Endothelial cell of hepatic sinusoid (primary cell): ENCODE measurements at regions not wholly inside any gene's neighbourhood (a gene's known extent, or its start where the extent isn't known, plus 50 kb on each side); places are given as distances from the start of the nearest gene placed in this dataset.

ENCODE experiments used
- in situ Hi-C: cut with HindIII; loops from 2 replicates; pipeline ENCODE4 v1.10.0; 2017; ENCODE audit warnings: low sequenced_read_pairs

DNA sequence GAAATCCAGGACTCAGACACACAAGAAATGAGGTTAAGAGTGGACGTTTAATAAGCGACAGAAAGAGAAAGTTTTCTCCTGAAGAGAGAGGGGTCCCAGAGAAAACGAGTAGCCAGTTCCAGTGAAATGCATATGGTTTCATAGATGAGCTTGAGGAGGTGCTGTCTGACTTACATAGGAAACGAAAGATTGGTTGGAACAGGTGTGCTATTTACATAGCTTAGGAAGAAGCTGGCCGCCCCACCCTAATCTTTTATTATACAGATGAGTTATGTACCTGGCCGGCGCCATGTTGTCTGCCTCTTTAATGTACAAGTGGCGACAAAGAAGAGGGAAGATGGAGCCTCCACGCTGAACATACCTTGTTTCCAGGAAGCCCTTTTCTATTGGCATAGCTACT is 223.0 kb downstream of the SLC6A15 start:
- in situ Hi-C loops, result no loop called here

DNA sequence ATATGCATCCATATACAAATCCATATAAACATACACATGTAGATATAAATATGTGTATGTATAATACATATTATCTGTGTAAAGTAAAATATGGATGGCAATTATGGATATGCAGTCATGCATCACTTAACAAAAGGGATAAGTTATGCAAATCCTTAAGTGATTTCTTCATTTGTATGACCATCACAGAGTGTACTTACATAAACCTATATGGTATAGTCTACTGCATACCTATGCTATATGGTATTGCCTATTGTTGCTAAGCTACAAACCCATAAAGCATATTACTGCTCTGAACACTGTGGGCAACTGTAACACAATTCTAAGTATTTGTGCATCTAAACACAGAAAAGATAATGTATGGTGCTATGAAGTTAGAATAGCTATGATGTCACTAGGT is 227.2 kb downstream of the SLC6A15 start:
- in situ Hi-C loops, result no loop called here

DNA sequence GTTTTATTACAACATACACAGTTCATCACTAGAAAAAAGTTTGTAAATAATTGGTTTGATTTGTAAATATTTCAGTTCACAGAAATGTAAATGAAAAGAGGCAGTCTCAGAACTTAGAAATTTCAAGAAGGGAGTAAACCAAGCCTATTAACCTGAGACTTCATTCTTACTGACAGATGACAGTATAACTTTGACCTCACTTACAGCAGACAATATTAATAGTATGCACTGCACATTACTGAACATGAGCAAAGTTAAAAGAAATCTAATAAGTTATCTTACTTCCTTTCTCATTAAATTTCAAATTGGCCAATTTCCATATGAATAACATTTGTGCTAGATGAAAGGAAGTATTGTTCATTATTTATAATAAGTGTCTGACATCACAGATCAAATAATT is 235.8 kb downstream of the SLC6A15 start:
- in situ Hi-C loops, result no loop called here

DNA sequence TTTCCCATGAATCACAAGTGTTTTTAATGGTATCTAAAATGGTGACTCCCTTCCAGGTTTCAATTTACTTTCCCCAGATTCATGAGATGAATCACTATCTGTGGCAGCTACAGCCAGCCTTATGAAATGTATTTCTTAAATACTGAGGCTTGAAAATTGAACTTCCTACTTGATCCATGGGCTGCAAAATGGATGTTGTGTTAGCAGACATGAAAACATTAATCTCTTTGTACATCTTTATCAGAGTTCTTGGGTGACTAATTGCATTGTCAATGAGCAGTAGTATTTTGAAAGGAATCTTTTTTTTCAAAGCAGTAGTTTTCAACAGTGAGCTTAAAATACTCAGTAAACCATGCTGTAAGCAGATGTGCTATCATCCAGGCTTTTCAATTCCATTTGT is 250.8 kb downstream of the SLC6A15 start:
- in situ Hi-C loops, result no loop called here

DNA sequence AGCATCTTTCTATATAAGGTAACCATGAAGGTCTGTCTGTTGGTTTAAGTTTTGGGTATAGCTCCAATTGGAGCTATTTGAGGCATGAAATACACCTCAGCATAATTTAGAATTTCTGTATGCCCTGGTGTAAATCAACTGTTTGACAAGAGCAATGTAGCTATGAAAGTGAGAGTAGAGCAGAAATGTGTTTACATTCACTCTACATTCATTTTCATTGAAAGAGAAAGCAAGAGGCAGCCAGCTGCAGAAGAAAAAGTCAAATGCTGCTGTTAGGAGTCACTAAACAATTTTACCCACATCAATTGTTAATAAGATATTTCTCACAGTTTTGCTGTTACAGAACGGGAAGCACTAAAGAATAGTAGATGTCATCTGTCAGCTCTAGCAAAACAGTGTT is 252.5 kb downstream of the SLC6A15 start:
- in situ Hi-C loops, result no loop called here

DNA sequence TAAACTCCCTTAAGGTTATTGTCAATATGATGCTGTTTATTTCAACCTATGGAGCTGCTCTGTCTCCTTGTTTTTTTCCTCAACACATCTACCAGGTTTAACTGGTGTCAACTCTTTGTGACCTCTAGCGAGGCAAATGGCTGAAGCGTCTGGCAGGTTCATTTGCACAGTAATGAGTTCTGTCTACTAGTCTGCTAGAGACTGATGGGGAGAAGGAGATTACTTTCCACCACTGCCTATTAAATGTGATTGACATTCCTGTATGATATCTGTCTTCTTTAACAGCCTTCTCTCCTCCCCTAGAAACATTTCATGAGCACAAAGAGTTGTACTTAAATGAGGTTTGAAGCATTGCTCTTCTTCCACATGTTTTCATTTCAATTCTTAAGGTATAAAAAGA is 253.7 kb downstream of the SLC6A15 start:
- in situ Hi-C loops, result no loop called here

DNA sequence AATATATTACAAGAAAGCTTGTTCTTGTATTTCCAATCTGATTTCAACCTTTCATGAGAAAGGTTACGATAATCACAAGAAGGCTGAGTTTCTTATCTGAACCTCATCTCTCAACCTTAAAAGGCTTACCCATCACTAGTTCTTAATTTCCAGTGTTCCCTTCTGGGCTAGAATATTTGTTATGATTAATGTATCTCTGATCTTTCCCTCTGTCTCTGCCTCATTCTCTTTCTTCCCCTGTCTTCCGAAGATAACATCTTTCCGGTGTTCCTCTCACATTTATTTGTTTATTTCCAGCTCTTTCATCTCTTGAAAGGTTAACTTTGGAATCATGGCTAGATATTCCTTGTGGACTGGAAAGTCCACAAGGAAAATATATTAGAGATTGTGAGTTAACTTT is 255.9 kb downstream of the SLC6A15 start:
- in situ Hi-C loops, result no loop called here

DNA sequence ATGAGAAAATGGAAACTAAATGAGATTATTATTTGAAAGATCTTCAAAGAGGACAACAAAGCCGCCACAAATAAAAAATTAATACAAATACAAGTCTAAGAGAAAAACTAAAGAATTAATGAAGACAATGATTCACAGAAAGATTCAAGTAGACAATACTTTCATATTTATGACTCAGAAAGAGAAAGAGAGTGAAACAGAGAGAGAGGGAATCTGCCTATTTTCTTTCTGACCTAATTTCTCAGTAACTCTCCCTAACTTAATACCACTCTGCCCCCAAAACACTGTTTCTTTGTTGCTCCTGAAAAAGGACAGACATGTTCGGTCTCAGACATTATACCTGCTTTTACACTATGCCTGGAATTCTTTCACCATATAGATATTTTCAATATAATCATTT is 259.1 kb downstream of the SLC6A15 start:
- in situ Hi-C loops, result no loop called here

DNA sequence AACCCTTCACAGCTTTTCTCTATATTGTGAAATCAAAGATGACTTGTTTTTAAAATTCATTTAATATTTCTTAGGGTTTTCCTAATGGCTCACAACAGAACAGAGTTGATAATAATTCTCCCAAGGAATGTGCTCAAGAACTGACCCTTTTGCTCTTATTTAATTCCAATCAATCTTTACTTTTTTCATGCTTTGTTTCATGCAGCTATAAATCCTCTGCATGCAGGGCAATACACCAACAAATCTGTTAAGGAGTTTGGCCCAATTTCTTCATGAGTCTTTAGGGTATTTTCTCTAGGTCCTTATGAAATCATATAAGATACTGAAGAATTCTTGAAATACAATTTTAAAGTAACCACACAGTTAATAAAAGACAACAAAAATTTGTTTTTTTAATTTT is 264.2 kb downstream of the SLC6A15 start:
- in situ Hi-C loops, result no loop called here

DNA sequence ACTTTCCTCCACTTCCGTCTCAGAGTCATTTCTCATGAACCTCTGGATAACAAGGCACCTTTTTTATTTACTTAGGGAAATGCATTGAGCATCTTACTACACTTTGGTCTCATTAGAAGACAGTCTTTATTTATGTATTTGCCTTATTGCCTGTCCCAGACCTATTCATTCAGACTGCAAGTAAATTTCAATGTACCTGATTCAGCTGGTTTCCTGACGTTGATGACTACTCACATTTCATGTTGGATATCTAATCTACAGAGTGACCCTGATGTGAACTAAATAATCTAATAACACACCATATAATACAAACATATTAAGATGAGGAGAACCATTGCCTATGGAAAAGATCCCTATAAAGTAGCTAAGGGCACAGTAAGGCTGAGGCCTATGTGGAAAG is 267.7 kb downstream of the SLC6A15 start:
- in situ Hi-C loops, result no loop called here

DNA sequence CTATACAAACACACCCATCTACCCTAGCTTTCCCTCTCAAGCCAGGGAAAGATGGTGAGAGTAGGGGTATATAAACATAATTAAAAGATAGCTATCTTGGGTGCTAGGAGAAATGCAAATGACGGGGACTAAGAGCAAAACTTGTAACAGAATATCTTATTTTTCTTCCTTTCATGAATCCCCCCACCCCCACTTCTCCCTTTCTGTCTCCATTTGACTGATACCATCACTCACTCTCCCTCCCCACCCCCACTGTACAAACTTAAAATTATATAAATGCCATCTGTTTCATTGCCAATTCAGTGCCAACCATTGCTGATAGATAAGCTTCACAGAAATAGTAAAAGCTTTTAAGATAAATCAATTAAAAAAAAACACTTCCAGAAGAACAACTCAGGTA is 268.6 kb downstream of the SLC6A15 start:
- in situ Hi-C loops, result no loop called here

DNA sequence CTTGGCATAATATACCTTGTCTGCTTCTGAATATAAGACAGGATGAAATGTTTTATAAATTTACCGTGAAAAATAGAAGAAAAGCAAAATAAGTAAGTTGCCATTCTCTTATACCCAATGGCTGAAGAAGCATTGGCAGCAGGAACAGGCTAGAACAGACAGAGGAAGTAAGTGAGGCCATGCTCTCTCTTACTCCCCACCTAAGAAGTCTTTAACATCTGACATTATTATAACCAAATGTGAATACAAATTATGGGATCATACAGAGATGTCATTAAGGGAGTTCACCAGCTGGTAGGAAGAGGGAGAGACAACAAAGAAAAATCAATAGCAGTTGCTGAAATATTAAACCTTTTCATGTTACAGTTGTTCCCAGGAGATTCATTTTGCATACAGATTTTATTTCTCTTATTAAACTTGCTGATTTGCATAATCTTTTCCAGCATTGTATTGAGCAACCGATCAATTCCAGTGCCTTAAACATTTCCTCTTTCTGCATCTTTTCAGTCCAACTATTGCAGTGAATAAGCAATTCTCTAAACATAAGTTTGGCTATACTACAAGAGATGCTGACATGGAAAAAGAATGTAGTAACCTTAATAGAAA is 270.6 kb downstream of the SLC6A15 start:
- in situ Hi-C loops, result no loop called here

DNA sequence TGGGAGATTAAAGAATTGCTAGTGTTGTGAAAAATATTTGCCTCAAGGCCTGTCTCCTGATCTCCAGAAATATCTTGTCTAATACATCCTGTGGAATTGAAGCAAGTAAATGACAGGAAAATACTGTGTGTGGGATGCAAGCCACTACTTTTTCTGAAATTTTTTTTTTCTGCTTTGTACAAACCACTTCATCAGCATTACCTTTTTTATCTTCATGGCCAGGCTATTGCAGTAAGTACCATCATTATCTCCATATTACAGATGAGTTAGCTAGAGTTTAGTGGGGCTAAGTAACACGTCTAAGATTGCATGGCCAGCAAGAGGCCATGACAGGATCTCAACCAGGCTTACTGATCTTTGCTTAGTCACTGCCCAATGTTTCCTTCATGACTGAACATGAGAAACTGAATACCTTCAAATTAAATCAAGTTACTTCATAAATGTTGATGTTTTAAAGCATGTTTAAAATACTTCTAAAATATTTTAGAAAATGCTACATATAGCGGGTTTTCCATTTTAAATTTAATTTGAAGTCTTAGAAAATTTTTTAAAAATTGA is 273.7 kb downstream of the SLC6A15 start:
- in situ Hi-C loops, result no loop called here

DNA sequence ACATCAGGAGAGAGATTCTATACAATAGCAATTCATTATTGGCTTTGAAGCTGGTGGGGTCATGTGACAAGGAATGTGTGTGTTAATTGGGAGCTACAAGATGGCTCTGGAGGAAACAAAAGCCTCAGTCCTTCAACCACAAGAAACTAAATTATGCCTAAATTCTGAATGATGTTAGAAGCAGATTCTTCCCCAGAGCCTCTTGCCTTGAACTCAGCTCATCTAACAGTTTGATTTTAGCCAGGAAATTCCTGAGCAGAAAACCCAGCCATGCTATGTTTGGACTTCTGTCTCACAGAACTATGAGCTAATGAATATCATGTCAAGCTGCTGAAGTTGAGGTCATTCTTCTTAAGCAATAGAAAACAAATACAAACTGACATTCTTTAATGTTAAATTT is 274.7 kb downstream of the SLC6A15 start:
- in situ Hi-C loops, result no loop called here

DNA sequence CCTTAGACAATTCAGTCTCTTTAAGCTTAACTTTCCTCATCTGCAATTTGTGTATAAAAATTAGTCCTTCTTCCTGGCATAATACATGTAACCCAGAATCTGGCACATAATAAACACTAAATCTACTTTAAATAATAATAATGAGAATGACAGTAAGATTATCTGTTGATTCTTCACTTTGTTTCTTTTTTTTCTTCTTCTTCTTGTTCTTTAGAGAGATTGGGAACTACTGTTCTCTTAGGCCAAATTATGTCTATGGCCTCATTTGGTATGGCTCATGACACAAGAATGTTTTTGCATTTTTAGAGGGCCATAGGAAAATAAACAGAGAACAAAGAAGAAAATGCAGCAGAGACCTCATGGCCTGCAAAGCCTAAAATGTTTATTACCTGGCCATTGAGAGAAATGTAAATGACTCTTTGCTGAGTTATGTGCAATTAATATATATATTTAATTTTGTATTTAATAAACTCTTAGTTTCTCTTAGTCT is 275.8 kb downstream of the SLC6A15 start:
- in situ Hi-C loops, result no loop called here

DNA sequence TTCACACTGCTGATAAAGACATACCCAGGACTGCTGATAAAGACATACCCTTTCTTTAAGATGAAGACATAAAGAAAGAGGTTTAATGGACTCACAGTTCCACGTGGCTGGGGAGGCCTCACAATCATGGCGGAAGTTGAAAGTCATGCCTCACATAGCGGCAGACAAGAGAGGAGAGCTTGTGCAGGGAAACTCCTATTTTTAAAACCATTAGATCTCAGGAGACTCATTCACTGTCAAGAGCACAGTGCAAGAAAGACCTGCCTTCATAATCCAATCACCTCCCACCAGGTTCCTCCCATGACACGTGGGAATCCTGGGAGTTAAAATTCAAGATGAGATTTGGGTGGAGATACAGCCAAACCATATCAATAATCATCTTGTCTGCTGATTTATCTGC is 278.1 kb downstream of the SLC6A15 start:
- in situ Hi-C loops, result no loop called here

DNA sequence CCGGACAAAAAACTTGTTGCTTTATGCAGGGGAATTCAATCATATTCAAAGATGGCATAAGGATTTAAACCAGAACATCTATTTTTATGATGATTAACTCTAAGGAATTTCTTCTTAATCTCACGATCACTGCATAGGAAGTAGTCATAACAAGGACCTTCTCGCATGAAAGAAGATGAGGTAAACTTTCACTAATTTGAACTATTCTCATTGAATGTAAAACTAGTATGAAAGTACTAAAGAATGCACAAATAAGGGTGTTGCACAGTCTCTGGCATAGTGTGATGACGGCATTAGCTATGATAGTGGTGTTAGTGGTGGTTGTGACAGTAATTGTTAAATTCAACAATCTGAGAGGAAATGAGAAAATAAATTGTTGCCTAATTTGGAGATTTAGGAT is 280.0 kb downstream of the SLC6A15 start:
- in situ Hi-C loops, result no loop called here

DNA sequence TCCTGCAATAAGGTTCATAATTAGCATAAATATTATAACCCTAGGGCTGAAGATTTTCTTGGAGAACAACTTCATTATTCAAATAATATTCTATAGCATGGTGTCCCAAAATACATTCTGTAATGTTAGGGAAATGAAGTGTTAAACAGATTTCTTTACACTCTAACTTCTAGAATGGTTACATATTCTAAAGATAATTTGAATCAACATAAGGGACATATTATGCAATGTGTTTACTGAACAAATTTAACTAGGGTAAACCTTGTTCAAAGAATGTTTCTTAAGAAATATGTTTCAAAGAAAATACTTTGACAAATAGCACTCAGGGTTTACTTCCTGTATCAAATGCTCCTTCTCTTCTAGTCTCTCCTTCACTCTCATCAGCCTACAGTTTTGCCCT is 281.6 kb downstream of the SLC6A15 start:
- in situ Hi-C loops, result no loop called here

DNA sequence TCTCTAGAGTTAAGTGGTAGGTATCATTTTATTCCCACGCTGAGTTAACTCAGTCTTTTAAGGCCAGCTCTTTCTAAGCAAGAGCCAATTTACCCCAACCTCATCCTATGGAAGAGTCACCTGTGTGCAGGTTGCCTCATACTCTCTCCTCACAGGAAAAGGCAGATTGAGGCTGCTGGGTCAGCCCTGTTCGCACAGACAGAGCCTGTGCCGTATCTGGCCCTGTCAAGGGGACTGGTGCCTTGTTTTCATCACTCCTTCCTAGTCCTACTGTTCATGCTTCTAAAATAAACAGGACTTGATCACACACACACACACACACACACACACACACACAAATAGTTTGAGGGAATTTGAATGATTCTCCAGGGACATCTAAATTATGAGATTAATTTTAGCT is 285.0 kb downstream of the SLC6A15 start:
- in situ Hi-C loops, result no loop called here

DNA sequence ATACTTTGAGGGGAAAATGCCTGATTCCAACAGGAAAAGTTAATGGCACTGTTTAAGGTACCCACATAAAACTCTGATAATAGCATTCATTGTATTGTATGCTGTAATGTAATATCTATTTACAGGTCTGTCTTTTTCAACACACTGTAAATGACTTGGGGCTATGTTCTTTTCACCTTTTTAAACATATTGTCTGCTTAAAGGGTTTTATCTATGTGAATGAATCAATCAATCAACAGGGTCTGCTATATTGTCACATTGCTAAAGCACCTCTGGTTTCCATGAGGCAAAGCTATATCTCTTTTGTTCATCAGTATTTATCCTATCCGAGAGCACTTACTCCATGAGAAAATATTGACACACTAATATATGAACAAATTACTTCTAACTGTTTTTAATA is 288.0 kb downstream of the SLC6A15 start:
- in situ Hi-C loops, result no loop called here

DNA sequence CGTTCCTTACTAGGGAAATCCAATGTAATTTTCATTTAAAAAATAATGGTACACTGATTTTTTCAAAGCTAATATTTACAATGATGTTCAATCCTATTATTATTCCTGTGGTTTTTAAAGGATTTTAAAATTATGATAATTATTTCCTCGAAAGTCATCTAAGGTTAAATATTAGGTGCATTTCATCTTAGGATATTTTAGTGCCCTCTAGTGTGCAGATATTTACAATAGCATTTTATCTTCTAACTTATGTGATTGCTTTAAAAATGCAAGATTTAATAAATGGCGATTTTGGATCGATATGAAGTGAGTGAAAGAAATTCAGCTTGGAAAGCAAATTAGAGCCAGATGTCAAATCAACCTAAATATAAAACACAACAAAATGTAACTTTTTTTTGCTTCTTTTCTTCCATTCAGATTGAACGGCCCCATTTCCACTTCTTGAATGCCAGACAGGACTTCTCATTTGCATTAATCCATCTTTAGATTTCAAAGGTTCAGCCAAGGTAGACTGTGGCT is 293.5 kb downstream of the SLC6A15 start:
- in situ Hi-C loops, result no loop called here

DNA sequence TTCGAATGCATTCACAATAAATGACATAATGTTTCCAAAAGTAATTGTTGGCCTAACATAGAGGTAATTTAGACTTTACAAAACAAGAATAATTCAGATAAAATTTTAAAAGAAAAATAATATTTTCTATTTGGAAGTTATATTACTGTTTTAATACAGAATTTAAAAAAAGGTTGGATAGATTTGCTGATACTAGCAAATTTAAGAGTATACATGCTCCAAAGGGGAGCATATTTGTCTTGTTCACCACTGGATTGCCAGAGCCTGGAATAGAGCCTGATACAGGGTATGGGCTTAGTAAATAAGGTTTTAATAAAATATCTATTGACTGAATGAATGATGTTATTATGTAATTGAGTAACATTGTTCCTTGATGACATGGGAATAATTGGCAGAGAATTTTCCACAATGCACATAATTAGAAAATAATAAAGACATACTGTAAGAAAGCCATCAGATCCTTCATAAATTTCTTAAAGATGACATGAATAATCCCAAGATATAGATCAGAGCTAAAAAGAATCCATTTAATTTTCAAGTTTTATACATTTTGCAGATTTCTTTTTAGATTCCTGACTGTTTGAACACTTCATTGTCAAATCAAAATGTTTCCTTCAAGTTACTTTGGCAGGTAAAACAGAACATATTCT is 305.3 kb downstream of the SLC6A15 start:
- in situ Hi-C loops, result no loop called here
